ENCODE measurements at regions not wholly inside any gene's neighbourhood (a gene's known extent, or its start where the extent isn't known, plus 50 kb on each side); places are given as distances from the start of the nearest gene placed in this dataset.

DNA sequence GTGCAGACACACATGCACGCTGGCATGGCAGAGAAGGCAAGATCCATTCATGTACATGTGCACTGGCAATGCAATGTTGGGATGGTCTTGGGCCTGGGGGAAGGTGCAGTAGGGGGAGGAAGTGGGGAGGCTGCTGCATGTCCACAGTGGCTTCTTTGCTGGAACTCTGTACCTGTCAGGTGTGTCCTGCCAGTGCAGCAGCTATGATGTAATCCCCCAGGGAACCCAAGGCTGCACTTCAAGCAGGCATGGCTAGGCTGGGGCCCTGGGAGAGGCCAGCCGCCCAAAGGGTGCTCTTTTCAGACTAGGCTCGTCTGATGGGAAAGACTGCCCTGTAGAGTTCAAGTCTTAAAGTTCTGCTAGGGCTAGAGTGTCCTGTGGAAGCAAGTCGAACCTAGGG, 1304.0 kb downstream of the FAM133A start:
- DNase-seq (ENCODE audit: low spot score), result no peak
- TF ChIP-seq, protein P1, sequence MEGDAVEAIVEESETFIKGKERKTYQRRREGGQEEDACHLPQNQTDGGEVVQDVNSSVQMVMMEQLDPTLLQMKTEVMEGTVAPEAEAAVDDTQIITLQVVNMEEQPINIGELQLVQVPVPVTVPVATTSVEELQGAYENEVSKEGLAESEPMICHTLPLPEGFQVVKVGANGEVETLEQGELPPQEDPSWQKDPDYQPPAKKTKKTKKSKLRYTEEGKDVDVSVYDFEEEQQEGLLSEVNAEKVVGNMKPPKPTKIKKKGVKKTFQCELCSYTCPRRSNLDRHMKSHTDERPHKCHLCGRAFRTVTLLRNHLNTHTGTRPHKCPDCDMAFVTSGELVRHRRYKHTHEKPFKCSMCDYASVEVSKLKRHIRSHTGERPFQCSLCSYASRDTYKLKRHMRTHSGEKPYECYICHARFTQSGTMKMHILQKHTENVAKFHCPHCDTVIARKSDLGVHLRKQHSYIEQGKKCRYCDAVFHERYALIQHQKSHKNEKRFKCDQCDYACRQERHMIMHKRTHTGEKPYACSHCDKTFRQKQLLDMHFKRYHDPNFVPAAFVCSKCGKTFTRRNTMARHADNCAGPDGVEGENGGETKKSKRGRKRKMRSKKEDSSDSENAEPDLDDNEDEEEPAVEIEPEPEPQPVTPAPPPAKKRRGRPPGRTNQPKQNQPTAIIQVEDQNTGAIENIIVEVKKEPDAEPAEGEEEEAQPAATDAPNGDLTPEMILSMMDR (IDR thresholded peaks at IDR 0.05; ENCODE audit: extremely low read depth, missing control alignments), result no peak
